Hepatocyte (in vitro differentiated cells): ENCODE measurements at regions not wholly inside any gene's neighbourhood (a gene's known extent, or its start where the extent isn't known, plus 50 kb on each side); places are given as distances from the start of the nearest gene placed in this dataset.

Source experiments
- CTCF ChIP-seq: fragments of 200-600 bp; sonication (generic); IDR thresholded peaks from 2 replicates; pipeline ENCODE4 v1.5.1; 2016; ENCODE audit warnings: antibody characterized with exemption, mild to moderate bottlenecking; ENCODE audit not compliant: poor library complexity
- EZH2phosphoT487 ChIP-seq: fragments of 200-600 bp; sonication (generic); IDR thresholded peaks from one replicate; pipeline ENCODE4 v1.6.1; 2018; ENCODE audit warnings: antibody characterized with exemption, mild to moderate bottlenecking, low read depth, moderate library complexity; ENCODE audit not compliant: unreplicated experiment, severe bottlenecking

GRCh38 chr17:33905338-33905800, 349.7 kb upstream of the CCL2 start:
- TF ChIP-seq CTCF (no peak), EZH2phosphoT487 (no peak)
